CD4-positive, alpha-beta T cell (primary cell): ENCODE measurements at regions not wholly inside any gene's neighbourhood (a gene's known extent, or its start where the extent isn't known, plus 50 kb on each side); places are given as distances from the start of the nearest gene placed in this dataset.
A peak's percentile ranks its signal among the peaks of the same experiment; 100 is the strongest.
"Not testable (repeated sequence)": the region's sequence is repeated elsewhere in the genome, so short reads cannot be mapped to it uniquely, and the experiment has no call there.

Source experiments
- ATAC-seq: fragments of 200-7000 bp; cut with Tn5 transposase; one replicate; pipeline ENCODE4 v1.10.0; 2022; ENCODE audit warnings: mild to moderate bottlenecking; ENCODE audit not compliant: poor library complexity
- CTCF ChIA-PET: fragments of 350-600 bp; sonication (Branson Sonifier 250); formaldehyde crosslinking; loops from one replicate; lab custom pipeline; 2021; ENCODE audit warnings: antibody characterized with exemption, inconsistent platforms; lab: Charles Lee
- POLR2A ChIA-PET: fragments of 350-600 bp; sonication (Branson Sonifier 250); formaldehyde crosslinking; loops from one replicate; lab custom pipeline; 2021; ENCODE audit warnings: antibody characterized with exemption, inconsistent platforms; lab: Charles Lee
- DNase-seq, 14 experiments: peaks; one replicate each; pipeline ENCODE4 v3.0.0-alpha.2; 2013 to 2020; ENCODE audit warnings: mixed read lengths in 2 of 14
- H3K27ac ChIP-seq, 2 donors: one replicate each; pipeline versions ENCODE4 v1.5.1 to v1.7.0; 2013; ENCODE audit warnings: low read length in 2 of 2, low read depth in 1 of 2, mild to moderate bottlenecking in 1 of 2
- H3K27me3 ChIP-seq, 2 experiments: 1 replicate in 1 of 2; 2 replicates in 1 of 2; pipeline versions ENCODE4 v1.6.1 to v1.7.0; 2013; ENCODE audit warnings: low read length in 2 of 2, control low read depth in 1 of 2, mild to moderate bottlenecking in 1 of 2, moderate library complexity in 1 of 2; ENCODE audit not compliant: insufficient read depth in 2 of 2, control insufficient read depth in 1 of 2
- H3K36me3 ChIP-seq: one replicate; pipeline ENCODE4 v1.6.1; 2013; ENCODE audit warnings: low read length, control low read depth; ENCODE audit not compliant: insufficient read depth
- H3K4me1 ChIP-seq: one replicate; pipeline ENCODE4 v1.6.1; 2013; ENCODE audit warnings: low read length, control low read depth; ENCODE audit not compliant: insufficient read depth
- H3K4me3 ChIP-seq: one replicate; pipeline ENCODE4 v1.5.1; 2013; ENCODE audit warnings: mild to moderate bottlenecking, low read length, moderate library complexity
- H3K9me3 ChIP-seq, 2 experiments: 1 replicate in 1 of 2; 2 replicates in 1 of 2; pipeline versions ENCODE4 v1.6.1 to v1.7.0; 2013; ENCODE audit warnings: low read length in 2 of 2, mild to moderate bottlenecking in 2 of 2, control low read depth in 1 of 2, moderate library complexity in 1 of 2; ENCODE audit not compliant: control insufficient read depth in 1 of 2, insufficient read depth in 1 of 2
- H3K27ac Mint-ChIP-seq: one replicate; pipeline ENCODE4 v1.8.0; 2020; ENCODE audit warnings: mixed read lengths
- H3K27me3 Mint-ChIP-seq: one replicate; pipeline ENCODE4 v1.8.0; 2021; ENCODE audit warnings: mixed read lengths
- H3K36me3 Mint-ChIP-seq: one replicate; pipeline ENCODE4 v1.8.0; 2021; ENCODE audit warnings: low read depth, mixed read lengths
- H3K4me1 Mint-ChIP-seq: one replicate; pipeline ENCODE4 v1.8.0; 2021; ENCODE audit warnings: low read depth, mixed read lengths
- H3K4me3 Mint-ChIP-seq: one replicate; pipeline ENCODE4 v1.8.0; 2020; ENCODE audit warnings: mild to moderate bottlenecking, mixed read lengths
- H3K9me3 Mint-ChIP-seq: one replicate; pipeline ENCODE4 v1.8.0; 2020; ENCODE audit warnings: mixed read lengths
- intact Hi-C, 2 experiments: fragments of 100-400 bp; cut with DNase I in 1 of 2; cut with micrococcal nuclease in 1 of 2; formaldehyde crosslinking; loops; one replicate each; pipeline versions ENCODE4 v1.15.1 to v1.9.0; 2023 to 2025; cut with DNase I, micrococcal nuclease

GRCh38 chr2:91500978-91501310 is 2809.5 kb downstream of the RPIA start:
- H3K4me3 ChIP-seq, H3K4me3 Mint-ChIP-seq, H3K4me1 Mint-ChIP-seq, H3K27me3 ChIP-seq, H3K27me3 Mint-ChIP-seq, CTCF ChIA-PET, H3K36me3 Mint-ChIP-seq, DNase-seq, H3K27ac Mint-ChIP-seq, H3K36me3 ChIP-seq, POLR2A ChIA-PET, H3K9me3 Mint-ChIP-seq, ATAC-seq, H3K4me1 ChIP-seq, H3K27ac ChIP-seq, intact Hi-C loops: not testable (repeated sequence)
- peaks cover 0 to 57% of the 10 kb centered on the region in 2 experiments for H3K9me3 ChIP-seq

GRCh38 chr2:91501481-91502080 is 2810.1 kb downstream of the RPIA start:
- H3K27ac Mint-ChIP-seq, intact Hi-C loops, POLR2A ChIA-PET, H3K9me3 Mint-ChIP-seq, H3K27me3 ChIP-seq, H3K4me3 Mint-ChIP-seq, H3K4me1 ChIP-seq, H3K4me1 Mint-ChIP-seq, H3K27ac ChIP-seq, H3K4me3 ChIP-seq, H3K36me3 ChIP-seq, ATAC-seq, H3K36me3 Mint-ChIP-seq, CTCF ChIA-PET, H3K27me3 Mint-ChIP-seq, DNase-seq: not testable (repeated sequence)
- peaks cover 0 to 57% of the 10 kb centered on the region in 2 experiments for H3K9me3 ChIP-seq

DNA sequence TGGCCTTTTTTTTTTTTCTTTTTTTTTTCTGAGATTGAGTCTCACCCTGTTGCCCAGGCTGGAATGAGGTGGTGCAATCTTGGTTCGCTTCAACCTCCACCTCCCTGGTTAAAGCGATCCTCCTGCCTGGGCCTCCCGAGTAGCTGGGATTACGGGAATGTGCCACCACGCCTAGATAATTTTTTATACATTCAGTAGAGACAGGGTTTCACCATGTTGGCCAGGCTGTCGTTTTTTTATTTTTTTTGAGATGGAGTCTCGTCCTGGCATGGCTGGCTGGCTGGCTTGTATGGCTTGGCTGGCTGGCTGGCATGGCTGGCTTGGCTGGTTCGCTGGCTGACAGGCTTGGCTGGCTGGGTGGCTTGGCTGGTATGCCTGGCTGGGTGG is 2812.1 kb downstream of the RPIA start:
- CTCF ChIA-PET, H3K27me3 ChIP-seq, H3K9me3 Mint-ChIP-seq, H3K27ac ChIP-seq, H3K4me3 Mint-ChIP-seq, POLR2A ChIA-PET, H3K27ac Mint-ChIP-seq, H3K36me3 Mint-ChIP-seq, H3K36me3 ChIP-seq, DNase-seq, H3K27me3 Mint-ChIP-seq, intact Hi-C loops, H3K4me1 ChIP-seq, ATAC-seq, H3K4me1 Mint-ChIP-seq, H3K4me3 ChIP-seq: not testable (repeated sequence)
- peaks cover 0 to 54% of the 10 kb centered on the region in 2 experiments for H3K9me3 ChIP-seq

DNA sequence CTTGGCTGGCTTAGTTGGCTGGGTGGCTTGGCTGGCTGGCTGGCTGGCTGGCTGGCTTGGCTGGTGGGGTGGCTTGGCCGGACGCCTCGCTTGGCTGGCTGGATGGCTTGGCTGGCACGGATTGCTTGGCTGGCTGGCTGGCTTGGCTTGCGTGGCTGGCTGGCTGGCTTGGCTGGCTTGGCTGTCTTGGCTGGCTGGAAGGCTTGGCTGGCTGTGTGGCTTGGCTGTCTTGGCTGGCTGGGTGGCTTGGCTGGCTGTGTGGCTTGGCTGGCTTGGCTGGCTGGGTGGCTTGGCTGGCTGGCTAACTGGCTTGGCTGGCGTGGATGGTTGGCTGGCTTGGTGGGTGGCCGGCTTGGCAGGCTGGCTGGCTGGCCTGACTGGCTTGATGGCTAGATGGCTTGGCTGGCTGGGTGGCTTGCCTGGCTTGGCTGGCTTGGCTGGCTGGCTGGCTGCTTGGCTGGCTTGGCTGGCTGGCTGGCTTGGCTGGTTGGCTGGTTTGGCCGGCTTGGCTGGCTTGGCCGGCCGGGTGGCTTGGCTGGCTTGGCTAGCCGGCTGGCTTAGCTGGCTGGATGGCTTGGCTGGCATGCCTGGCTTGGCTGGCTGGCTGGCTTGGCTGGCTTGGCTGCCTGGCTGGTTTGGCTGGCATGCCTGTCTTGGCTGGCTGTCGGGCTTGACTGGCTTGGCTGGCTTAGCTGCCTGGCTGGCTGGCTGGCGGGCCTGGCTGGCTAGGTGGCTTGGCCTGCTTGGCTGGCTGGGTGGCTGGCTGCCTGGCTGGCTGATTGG is 2812.7 kb downstream of the RPIA start:
- CTCF ChIA-PET, H3K4me1 Mint-ChIP-seq, POLR2A ChIA-PET, H3K4me1 ChIP-seq, H3K27ac ChIP-seq, H3K36me3 ChIP-seq, H3K9me3 Mint-ChIP-seq, H3K4me3 Mint-ChIP-seq, H3K36me3 Mint-ChIP-seq, H3K27ac Mint-ChIP-seq, H3K4me3 ChIP-seq, H3K27me3 Mint-ChIP-seq, H3K27me3 ChIP-seq, ATAC-seq, intact Hi-C loops: not testable (repeated sequence)
- peaks cover 0 to 53% of the 10 kb centered on the region in 2 experiments for H3K9me3 ChIP-seq
- peak in 1 of 14 experiments; percentile 1 for DNase-seq

DNA sequence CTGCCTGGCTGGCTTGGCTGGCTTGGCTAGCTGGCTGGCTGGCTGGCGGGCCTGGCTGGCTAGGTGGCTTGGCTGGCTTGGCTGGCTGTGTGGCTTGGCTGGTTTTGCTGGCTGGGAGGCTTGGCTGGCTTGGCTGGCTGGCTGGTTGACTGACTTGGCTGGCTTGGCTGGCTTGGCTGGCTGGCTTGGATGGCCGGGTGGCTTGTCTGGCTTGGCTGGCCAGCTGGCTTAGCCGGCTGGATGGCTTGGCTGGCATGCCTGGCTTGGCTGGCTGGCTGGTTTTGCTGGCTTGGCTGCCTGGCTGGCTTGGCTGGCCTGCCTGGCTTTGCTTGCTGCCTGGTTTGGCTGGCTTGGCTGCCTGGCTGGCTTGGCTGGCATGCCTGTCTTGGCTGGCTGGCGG is 2817.3 kb downstream of the RPIA start:
- DNase-seq, POLR2A ChIA-PET, intact Hi-C loops, H3K27ac ChIP-seq, CTCF ChIA-PET, H3K36me3 ChIP-seq, H3K27me3 ChIP-seq, ATAC-seq, H3K27ac Mint-ChIP-seq, H3K27me3 Mint-ChIP-seq, H3K36me3 Mint-ChIP-seq, H3K4me3 Mint-ChIP-seq, H3K9me3 Mint-ChIP-seq, H3K4me1 ChIP-seq, H3K4me1 Mint-ChIP-seq, H3K4me3 ChIP-seq: not testable (repeated sequence)
- peaks cover 0 to 16% of the 10 kb centered on the region in 2 experiments for H3K9me3 ChIP-seq

DNA sequence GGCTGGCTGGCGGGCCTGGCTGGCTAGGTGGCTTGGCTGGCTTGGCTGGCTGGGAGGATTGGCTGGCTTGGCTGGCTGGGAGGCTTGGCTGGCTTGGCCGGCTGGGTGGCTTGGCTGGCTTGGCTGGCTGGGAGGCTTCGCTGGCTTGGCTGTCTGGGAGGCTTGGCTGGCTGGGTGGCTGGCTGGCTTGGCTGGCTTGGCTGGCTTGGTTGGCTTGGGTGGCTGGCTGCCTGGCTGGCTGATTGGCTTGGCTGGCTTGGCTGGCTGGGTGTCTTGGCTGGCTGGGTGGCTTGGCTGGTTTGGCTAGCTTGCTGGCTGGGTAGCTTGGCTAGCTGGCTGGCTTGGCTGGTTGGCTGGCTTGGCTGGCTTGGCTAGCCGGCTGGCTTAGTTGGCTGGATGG is 2817.8 kb downstream of the RPIA start:
- intact Hi-C loops, H3K36me3 ChIP-seq, H3K36me3 Mint-ChIP-seq, H3K27me3 Mint-ChIP-seq, ATAC-seq, H3K4me3 Mint-ChIP-seq, H3K27me3 ChIP-seq, H3K27ac Mint-ChIP-seq, H3K4me1 ChIP-seq, H3K9me3 Mint-ChIP-seq, H3K4me3 ChIP-seq, H3K4me1 Mint-ChIP-seq, POLR2A ChIA-PET, DNase-seq, CTCF ChIA-PET, H3K27ac ChIP-seq: not testable (repeated sequence)
- peaks cover 0 to 11% of the 10 kb centered on the region in 2 experiments for H3K9me3 ChIP-seq

GRCh38 chr2:91511166-91511565 is 2819.7 kb downstream of the RPIA start:
- POLR2A ChIA-PET, H3K4me3 ChIP-seq, H3K4me1 ChIP-seq, H3K27me3 ChIP-seq, H3K27me3 Mint-ChIP-seq, ATAC-seq, H3K27ac ChIP-seq, H3K9me3 Mint-ChIP-seq, H3K9me3 ChIP-seq, H3K4me3 Mint-ChIP-seq, intact Hi-C loops, DNase-seq, H3K36me3 Mint-ChIP-seq, H3K4me1 Mint-ChIP-seq, CTCF ChIA-PET, H3K36me3 ChIP-seq, H3K27ac Mint-ChIP-seq: not testable (repeated sequence)
